Activated T-cell treated with anti-CD3 and anti-CD28 coated beads, Interleukin-2, amount 50 U/mL, for 4 hours (primary cell): ENCODE measurements at regions not wholly inside any gene's neighbourhood (a gene's known extent, or its start where the extent isn't known, plus 50 kb on each side); places are given as distances from the start of the nearest gene placed in this dataset.
"Not testable (repeated sequence)": the region's sequence is repeated elsewhere in the genome, so short reads cannot be mapped to it uniquely, and the experiment has no call there.

Experiments used
- ATAC-seq, 2 donors: fragments of 200-7000 bp; cut with Tn5 transposase; one replicate each; pipeline ENCODE4 v1.10.0; 2021
- DNase-seq: peaks from one replicate; pipeline ENCODE4 v3.0.0-alpha.2; 2020
- H3K27me3 Mint-ChIP-seq: one replicate; pipeline ENCODE4 v1.8.0; 2021; ENCODE audit warnings: low read depth, mixed read lengths
- H3K36me3 Mint-ChIP-seq: one replicate; pipeline ENCODE4 v1.8.0; 2022; ENCODE audit warnings: mixed read lengths; ENCODE audit not compliant: insufficient read depth
- H3K4me1 Mint-ChIP-seq: one replicate; pipeline ENCODE4 v1.8.0; 2021; ENCODE audit warnings: low read depth, mixed read lengths
- H3K4me3 Mint-ChIP-seq: one replicate; pipeline ENCODE4 v1.8.0; 2021; ENCODE audit warnings: mild to moderate bottlenecking, moderate library complexity, mixed read lengths
- H3K9me3 Mint-ChIP-seq: one replicate; pipeline ENCODE4 v1.8.0; 2021; ENCODE audit warnings: mixed read lengths

- no peak overlapping the region for H3K4me3 Mint-ChIP-seq
Measured at GRCh38 chr7:25680636-25681035, 452.4 kb upstream of the NPVF start.

GRCh38 chr7:25684360-25684759 is 456.1 kb upstream of the NPVF start:
- DNase-seq = no peak
- H3K9me3 Mint-ChIP-seq = no peaks in the 10 kb centered on the region
- ATAC-seq = no peak
- H3K36me3 Mint-ChIP-seq = no peaks in the 10 kb centered on the region
- no peaks in the 10 kb centered on the region for H3K4me1 Mint-ChIP-seq
- peaks cover 2% of the 10 kb centered on the region for H3K27me3 Mint-ChIP-seq
- H3K4me3 Mint-ChIP-seq = no peak overlapping the region

More at GRCh38 chr7:25680636-25681035, 452.4 kb upstream of the NPVF start:
- no peaks in the 10 kb centered on the region for H3K9me3 Mint-ChIP-seq
- no peak for DNase-seq
- no peaks in the 10 kb centered on the region for H3K4me1 Mint-ChIP-seq
- H3K27me3 Mint-ChIP-seq = no peaks in the 10 kb centered on the region
- H3K36me3 Mint-ChIP-seq = no peaks in the 10 kb centered on the region
- ATAC-seq = no peak

- Mint-ChIP-seq H3K9me3 (no peaks in the 10 kb centered on the region), H3K27me3 (peaks cover 2% of the 10 kb centered on the region), H3K4me1 (no peaks in the 10 kb centered on the region), H3K36me3 (no peaks in the 10 kb centered on the region), H3K4me3 (no peak overlapping the region)
- DNase-seq = no peak
- no peak for ATAC-seq
Measured at GRCh38 chr7:25686493-25686892, 458.2 kb upstream of the NPVF start.

- H3K4me3 Mint-ChIP-seq = no peak overlapping the region
- no peaks in the 10 kb centered on the region for H3K27me3 Mint-ChIP-seq
- no peak for ATAC-seq
Measured at GRCh38 chr7:25694211-25694610, 457.8 kb upstream of the NFE2L3 start.

DNA sequence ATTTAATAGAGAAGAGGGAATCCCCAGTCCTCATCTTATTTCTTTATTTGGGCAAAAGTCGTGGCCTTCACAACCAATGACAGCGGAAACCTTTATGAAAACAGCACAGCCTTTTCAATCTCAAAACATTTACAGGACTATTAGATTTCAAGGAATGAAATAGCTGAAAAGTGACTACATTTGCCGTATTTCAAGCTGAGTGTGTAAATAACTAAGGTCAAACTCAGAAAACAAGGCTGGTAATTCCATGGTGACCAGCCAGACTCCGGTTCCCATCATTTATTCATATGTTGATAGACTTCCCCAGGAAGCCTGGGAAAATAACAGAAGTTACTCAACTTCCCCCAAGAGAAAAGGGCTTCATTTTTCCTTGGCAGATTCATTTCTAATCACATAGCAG is 457.3 kb upstream of the NFE2L3 start:
- Mint-ChIP-seq H3K27me3 (no peaks in the 10 kb centered on the region), H3K9me3 (no peaks in the 10 kb centered on the region), H3K4me3 (no peak overlapping the region), H3K36me3 (no peaks in the 10 kb centered on the region), H3K4me1 (no peaks in the 10 kb centered on the region)
- ATAC-seq = no peak
- no peak for DNase-seq

More at GRCh38 chr7:25694211-25694610, 457.8 kb upstream of the NFE2L3 start:
- H3K36me3 Mint-ChIP-seq = no peaks in the 10 kb centered on the region
- no peak for DNase-seq
- H3K9me3 Mint-ChIP-seq = no peaks in the 10 kb centered on the region
- no peaks in the 10 kb centered on the region for H3K4me1 Mint-ChIP-seq

GRCh38 chr7:25696571-25696970 is 455.4 kb upstream of the NFE2L3 start:
- DNase-seq = no peak
- Mint-ChIP-seq H3K4me3 (no peak overlapping the region), H3K27me3 (no peaks in the 10 kb centered on the region), H3K4me1 (no peaks in the 10 kb centered on the region), H3K36me3 (no peaks in the 10 kb centered on the region), H3K9me3 (peaks cover 3% of the 10 kb centered on the region)
- ATAC-seq = no peak

DNA sequence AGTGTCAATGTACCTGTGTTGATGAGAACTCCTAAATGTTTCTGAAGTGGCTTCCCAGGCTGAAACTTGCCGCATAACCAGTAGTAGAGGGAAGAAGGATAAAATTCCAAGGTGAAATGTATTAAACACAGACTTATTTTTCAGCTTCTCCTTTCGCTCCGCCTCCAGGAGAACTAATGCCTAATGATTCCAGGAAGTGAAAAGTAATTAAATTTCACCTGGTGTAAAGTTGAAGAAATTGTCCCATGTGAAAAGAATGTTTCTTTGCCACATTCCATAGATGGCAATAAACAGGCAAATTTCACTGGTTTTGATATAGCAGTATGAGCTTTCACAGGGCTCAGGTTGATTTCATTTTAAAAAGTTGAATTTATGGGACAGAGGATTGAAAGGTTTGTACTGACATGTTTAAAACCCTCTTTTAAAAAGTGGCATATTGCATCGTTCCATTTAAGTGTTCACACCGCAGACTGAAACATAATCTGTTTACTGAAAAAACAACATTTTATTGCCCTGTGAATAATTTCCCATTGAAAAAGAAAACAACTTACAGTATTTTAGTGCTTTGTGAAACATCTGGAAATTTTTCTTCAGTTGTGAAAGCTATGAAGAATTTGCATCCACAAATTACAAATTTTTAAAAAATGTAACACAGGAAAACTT is 453.4 kb upstream of the NFE2L3 start:
- Mint-ChIP-seq H3K36me3 (no peaks in the 10 kb centered on the region), H3K27me3 (no peaks in the 10 kb centered on the region), H3K4me1 (no peaks in the 10 kb centered on the region), H3K9me3 (peaks cover 3% of the 10 kb centered on the region), H3K4me3 (no peak overlapping the region)
- no peak for DNase-seq
- no peak for ATAC-seq

GRCh38 chr7:25700141-25700540 is 451.9 kb upstream of the NFE2L3 start:
- not testable (repeated sequence) for H3K36me3 Mint-ChIP-seq, H3K4me3 Mint-ChIP-seq, H3K27me3 Mint-ChIP-seq, H3K9me3 Mint-ChIP-seq, ATAC-seq, H3K4me1 Mint-ChIP-seq, DNase-seq

- no peak for ATAC-seq
- Mint-ChIP-seq H3K36me3 (no peaks in the 10 kb centered on the region), H3K27me3 (peaks cover 6% of the 10 kb centered on the region), H3K9me3 (peaks cover 3% of the 10 kb centered on the region), H3K4me1 (no peaks in the 10 kb centered on the region), H3K4me3 (no peak overlapping the region)
- DNase-seq = no peak
Measured at GRCh38 chr7:25704413-25704812, 447.6 kb upstream of the NFE2L3 start.

GRCh38 chr7:25706764-25707163 is 445.2 kb upstream of the NFE2L3 start:
- H3K4me1 Mint-ChIP-seq = no peaks in the 10 kb centered on the region
- DNase-seq (no peak), ATAC-seq (no peak)
- no peaks in the 10 kb centered on the region for H3K9me3 Mint-ChIP-seq
- H3K27me3 Mint-ChIP-seq = peaks cover 10% of the 10 kb centered on the region
- no peaks in the 10 kb centered on the region for H3K36me3 Mint-ChIP-seq
- H3K4me3 Mint-ChIP-seq = no peak overlapping the region

DNA sequence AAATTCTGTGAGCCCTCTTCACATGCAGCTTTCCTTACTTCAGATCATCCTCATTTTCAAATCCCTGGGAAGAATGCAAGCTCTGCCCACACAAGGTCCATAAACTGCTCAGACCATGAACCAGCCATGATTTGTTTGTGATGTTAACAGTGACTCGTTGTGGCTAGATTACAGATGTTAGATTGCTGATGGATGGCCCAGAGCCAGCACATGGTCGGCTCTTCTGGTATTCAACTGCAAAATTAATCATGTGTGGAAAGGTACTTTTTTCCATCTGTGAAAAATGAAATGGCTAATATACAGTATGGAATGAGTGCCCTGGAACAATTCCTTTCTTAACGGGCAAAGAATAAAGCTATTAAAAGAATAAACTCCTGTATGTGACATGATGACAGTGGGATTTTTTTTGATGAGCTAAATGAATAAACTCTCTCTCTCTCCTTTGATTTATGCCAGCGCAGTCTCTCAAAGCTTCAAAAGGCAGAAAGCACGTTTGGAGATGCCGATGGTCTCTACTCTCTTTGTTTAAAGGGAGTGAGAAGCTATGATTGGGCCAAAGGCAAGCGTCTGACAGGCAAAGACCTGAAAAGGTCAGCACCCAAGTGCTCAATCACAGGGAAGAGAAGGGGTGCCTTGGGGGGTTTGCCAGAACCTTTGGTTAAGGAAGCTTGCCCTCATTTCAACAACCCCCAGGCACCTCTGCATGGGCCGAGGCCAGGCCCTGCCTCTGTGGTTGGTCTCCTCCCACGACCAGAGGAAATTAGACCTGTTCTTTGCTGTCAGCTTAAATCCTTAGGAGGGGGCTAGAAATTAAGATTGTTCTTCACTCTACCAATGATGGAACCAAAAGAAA is 444.0 kb upstream of the NFE2L3 start:
- Mint-ChIP-seq H3K4me1 (no peaks in the 10 kb centered on the region), H3K27me3 (peaks cover 10% of the 10 kb centered on the region), H3K4me3 (no peak overlapping the region), H3K9me3 (no peaks in the 10 kb centered on the region), H3K36me3 (no peaks in the 10 kb centered on the region)
- no peak for ATAC-seq
- no peak for DNase-seq

DNA sequence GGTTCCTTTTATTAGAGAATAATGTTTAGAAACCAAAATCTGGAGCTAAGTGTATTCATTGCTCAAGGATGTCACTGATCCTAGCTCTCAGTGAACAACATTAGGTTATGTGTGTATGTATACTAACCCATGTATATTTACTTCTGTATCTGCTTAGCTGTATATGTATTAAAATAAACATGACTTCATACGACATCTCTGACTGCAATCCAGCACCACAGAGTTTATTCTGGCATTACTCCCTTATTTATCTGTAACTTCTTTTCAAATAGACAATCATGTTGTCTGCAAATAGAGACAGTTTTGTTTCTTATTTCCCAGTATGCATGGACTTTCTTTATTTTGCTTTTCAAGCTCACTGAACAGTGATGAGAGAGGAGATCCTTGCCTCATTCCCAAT is 441.0 kb upstream of the NFE2L3 start:
- H3K9me3 Mint-ChIP-seq = no peaks in the 10 kb centered on the region
- peaks cover 22% of the 10 kb centered on the region for H3K27me3 Mint-ChIP-seq
- H3K4me1 Mint-ChIP-seq = no peaks in the 10 kb centered on the region
- H3K4me3 Mint-ChIP-seq = no peak overlapping the region
- DNase-seq (no peak), ATAC-seq (no peak)
- no peaks in the 10 kb centered on the region for H3K36me3 Mint-ChIP-seq

DNA sequence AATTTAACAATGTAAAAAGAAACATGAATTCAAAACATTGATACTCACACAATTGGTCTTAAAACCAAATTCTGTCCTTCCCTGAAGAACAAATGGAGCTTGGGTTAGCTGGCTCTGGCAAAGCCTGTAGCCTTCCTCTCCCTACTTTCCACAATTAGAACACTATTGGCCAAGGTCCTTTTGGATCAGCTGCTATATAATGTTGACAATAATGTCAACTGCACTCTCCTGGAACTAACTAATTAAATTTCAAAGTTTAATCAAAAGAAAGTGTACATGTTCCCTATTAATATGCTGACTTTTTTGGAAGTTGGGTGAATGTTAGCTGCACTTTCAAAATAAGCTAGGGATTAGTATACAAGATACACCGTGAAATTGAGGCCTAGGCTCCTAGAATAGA is 440.1 kb upstream of the NFE2L3 start:
- DNase-seq (no peak), ATAC-seq (no peak)
- Mint-ChIP-seq H3K27me3 (peaks cover 22% of the 10 kb centered on the region), H3K36me3 (no peaks in the 10 kb centered on the region), H3K9me3 (no peaks in the 10 kb centered on the region), H3K4me3 (no peak overlapping the region), H3K4me1 (no peaks in the 10 kb centered on the region)

DNA sequence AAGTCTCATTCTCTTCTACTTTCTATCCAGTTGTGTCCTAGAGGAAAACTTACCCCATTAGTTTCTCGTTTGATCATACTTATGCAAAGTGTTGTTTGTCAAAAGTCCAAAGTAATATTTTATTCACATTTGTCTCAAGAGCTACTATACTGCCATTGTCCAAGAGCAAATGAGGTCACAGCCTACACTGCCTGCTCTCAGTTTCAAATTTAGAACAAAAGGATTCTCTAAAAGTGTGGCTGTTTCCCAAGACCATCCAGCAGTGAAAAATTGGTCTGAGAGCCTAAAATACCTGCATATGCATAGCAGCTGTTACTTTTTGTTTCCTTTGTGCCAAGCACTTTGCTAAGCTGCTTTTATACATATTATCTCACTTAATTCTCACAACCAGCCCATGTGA is 439.5 kb upstream of the NFE2L3 start:
- H3K27me3 Mint-ChIP-seq = peaks cover 25% of the 10 kb centered on the region
- no peaks in the 10 kb centered on the region for H3K9me3 Mint-ChIP-seq
- ATAC-seq = no peak
- DNase-seq = no peak
- H3K36me3 Mint-ChIP-seq = no peaks in the 10 kb centered on the region
- H3K4me1 Mint-ChIP-seq = no peaks in the 10 kb centered on the region
- no peak overlapping the region for H3K4me3 Mint-ChIP-seq

DNA sequence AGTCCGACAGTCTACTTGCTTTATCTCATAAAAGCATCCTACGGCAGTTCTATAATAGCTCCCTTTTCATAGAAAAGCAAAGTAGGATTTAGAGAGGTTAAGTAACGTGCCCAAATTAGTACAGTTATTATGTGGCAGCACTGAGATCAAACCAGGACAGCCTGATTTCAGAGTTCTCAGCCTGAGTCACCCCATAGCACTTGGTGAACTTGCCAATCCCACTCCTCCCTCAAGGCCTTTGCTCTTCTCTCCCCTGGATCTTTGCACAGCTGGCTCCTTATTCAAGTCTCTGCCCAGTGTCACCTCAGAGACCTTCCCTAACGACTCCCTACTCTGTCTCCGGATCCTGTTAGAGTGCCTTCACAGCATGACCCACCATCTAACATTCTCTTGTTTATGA is 438.0 kb upstream of the NFE2L3 start:
- Mint-ChIP-seq H3K4me1 (no peaks in the 10 kb centered on the region), H3K4me3 (no peak overlapping the region)
- ATAC-seq = no peak

More for the DNA sequence above, 438.0 kb upstream of the NFE2L3 start:
- Mint-ChIP-seq H3K36me3 (no peaks in the 10 kb centered on the region), H3K27me3 (peaks cover 22% of the 10 kb centered on the region), H3K9me3 (no peaks in the 10 kb centered on the region)
- no peak for DNase-seq
